ENCODE measurements at regions not wholly inside any gene's neighbourhood (a gene's known extent, or its start where the extent isn't known, plus 50 kb on each side); places are given as distances from the start of the nearest gene placed in this dataset.

DNA sequence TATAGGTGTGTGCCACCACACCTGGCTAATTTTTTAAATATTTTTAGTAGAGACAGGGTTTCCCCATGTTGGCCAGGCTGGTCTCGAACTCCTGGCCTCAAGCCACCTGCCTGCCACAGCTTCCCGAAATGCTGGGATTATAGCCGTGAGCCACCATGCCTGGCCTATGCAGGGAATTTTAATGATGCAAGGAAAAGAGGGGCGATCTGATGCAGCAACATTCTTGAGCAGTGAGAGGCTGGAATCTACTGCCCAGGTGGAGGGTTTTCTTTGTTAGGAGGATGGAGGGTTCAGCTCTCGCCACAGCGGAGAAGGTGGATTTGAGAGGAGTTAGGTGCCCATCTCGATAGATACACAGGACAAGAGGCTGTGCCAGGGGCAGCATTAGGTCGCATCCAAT, 332.3 kb downstream of the GATA3 start:
- Histone ChIP-seq H3K36me3 (replicated peaks; ENCODE audit: insufficient read depth, low read depth) (no peaks in the 10 kb centered on the region), H3K4me2 (no peak overlapping the region), H3K4me1 (ENCODE audit: insufficient read depth) (no peaks in the 10 kb centered on the region), H2AFZ (no peak overlapping the region), H4K20me1 (ENCODE audit: insufficient read depth, poor library complexity, severe bottlenecking) (no peaks in the 10 kb centered on the region), H3K9me3 (ENCODE audit: low read depth) (no peaks in the 10 kb centered on the region), H3K4me3 (no peak overlapping the region), H3K79me2 (no peaks in the 10 kb centered on the region), H3K9me2 (replicated peaks; ENCODE audit: insufficient read depth) (no peaks in the 10 kb centered on the region), H3K27ac (no peak overlapping the region), H3K27me3 (no peaks in the 10 kb centered on the region)
- no peak for DNase-seq (ENCODE audit: low spot score)
- 92% methylated on average over 8 of the region's 8 CpGs for WGBS (ENCODE audit: low lambda C conversion rate, missing lambda C conversion rate)
- TF ChIP-seq, protein P1, sequence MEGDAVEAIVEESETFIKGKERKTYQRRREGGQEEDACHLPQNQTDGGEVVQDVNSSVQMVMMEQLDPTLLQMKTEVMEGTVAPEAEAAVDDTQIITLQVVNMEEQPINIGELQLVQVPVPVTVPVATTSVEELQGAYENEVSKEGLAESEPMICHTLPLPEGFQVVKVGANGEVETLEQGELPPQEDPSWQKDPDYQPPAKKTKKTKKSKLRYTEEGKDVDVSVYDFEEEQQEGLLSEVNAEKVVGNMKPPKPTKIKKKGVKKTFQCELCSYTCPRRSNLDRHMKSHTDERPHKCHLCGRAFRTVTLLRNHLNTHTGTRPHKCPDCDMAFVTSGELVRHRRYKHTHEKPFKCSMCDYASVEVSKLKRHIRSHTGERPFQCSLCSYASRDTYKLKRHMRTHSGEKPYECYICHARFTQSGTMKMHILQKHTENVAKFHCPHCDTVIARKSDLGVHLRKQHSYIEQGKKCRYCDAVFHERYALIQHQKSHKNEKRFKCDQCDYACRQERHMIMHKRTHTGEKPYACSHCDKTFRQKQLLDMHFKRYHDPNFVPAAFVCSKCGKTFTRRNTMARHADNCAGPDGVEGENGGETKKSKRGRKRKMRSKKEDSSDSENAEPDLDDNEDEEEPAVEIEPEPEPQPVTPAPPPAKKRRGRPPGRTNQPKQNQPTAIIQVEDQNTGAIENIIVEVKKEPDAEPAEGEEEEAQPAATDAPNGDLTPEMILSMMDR (IDR thresholded peaks at IDR 0.05; ENCODE audit: poor library complexity): no peak
- TF ChIP-seq EZH2phosphoT487 (IDR thresholded peaks at IDR 0.05; ENCODE audit: low read depth, severe bottlenecking, unreplicated experiment) (no peak), EZH2 (IDR thresholded peaks at IDR 0.05; ENCODE audit: borderline replicate concordance) (no peak)

DNA sequence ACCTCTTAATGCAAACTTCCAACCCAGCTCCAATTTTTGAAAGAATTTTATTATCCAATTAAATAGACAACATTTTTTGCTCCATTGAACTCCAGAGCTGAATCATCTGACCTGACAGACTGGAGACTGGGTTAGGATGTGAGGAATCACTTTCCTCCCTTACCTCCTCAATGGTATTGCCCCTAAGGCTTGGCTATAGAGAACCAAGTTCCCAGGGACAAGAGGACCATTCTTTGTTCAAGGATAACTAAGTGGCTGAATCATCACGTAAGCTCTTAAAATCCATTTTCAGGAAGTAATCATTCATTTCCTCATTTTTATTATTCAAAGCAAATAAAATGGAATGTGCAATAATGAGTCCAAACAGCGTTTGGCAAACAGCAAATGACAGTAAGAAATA, 335.1 kb downstream of the GATA3 start:
- Histone ChIP-seq H3K9me3 (ENCODE audit: low read depth) (no peaks in the 10 kb centered on the region), H3K4me3 (no peak overlapping the region), H3K27me3 (no peaks in the 10 kb centered on the region), H3K36me3 (replicated peaks; ENCODE audit: insufficient read depth, low read depth) (no peaks in the 10 kb centered on the region), H2AFZ (no peak overlapping the region), H3K79me2 (no peaks in the 10 kb centered on the region), H3K4me1 (ENCODE audit: insufficient read depth) (no peaks in the 10 kb centered on the region), H3K9me2 (replicated peaks; ENCODE audit: insufficient read depth) (no peaks in the 10 kb centered on the region), H3K27ac (no peak overlapping the region), H3K4me2 (no peak overlapping the region), H4K20me1 (ENCODE audit: insufficient read depth, poor library complexity, severe bottlenecking) (no peaks in the 10 kb centered on the region)
- TF ChIP-seq, protein P1 (IDR thresholded peaks at IDR 0.05; ENCODE audit: poor library complexity): no peak
- TF ChIP-seq EZH2phosphoT487 (IDR thresholded peaks at IDR 0.05; ENCODE audit: low read depth, severe bottlenecking, unreplicated experiment) (no peak), EZH2 (IDR thresholded peaks at IDR 0.05; ENCODE audit: borderline replicate concordance) (no peak)
- WGBS (ENCODE audit: low lambda C conversion rate, missing lambda C conversion rate): 65% methylated on average over 2 of the region's 2 CpGs
- DNase-seq (ENCODE audit: low spot score): no peak

DNA sequence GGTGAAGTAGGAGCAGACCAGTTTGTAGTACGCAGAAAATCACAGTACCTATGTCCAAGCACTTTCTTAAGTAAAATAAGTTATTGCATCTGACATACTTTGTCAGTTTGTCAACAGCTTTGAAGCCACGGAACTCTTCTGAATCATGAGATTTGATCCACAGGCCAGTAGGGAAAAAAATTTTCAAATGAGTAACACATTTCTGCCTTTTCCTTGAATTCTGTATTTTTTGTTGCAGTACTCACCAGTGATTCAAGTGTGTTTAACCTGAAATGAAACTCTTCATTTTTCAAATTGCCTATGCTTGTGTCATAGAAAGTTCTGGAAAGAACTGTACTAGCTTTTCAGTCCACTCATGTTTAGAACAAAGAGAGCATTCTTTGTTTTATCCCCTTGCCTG, 337.7 kb downstream of the GATA3 start:
- no peak overlapping the region for H3K27ac ChIP-seq
- H4K20me1 ChIP-seq (ENCODE audit: insufficient read depth, poor library complexity, severe bottlenecking): no peaks in the 10 kb centered on the region
- no peak overlapping the region for H3K4me2 ChIP-seq
- no peaks in the 10 kb centered on the region for H3K4me1 ChIP-seq (ENCODE audit: insufficient read depth)
- no peak overlapping the region for H2AFZ ChIP-seq
- no peaks in the 10 kb centered on the region for H3K9me2 ChIP-seq (replicated peaks; ENCODE audit: insufficient read depth)
- no peaks in the 10 kb centered on the region for H3K27me3 ChIP-seq
- 76% methylated on average over 2 of the region's 2 CpGs for WGBS (ENCODE audit: low lambda C conversion rate, missing lambda C conversion rate)
- no peaks in the 10 kb centered on the region for H3K36me3 ChIP-seq (replicated peaks; ENCODE audit: insufficient read depth, low read depth)
- no peak overlapping the region for H3K4me3 ChIP-seq
- TF ChIP-seq EZH2 (IDR thresholded peaks at IDR 0.05; ENCODE audit: borderline replicate concordance): no peak
- TF ChIP-seq, protein P1 (IDR thresholded peaks at IDR 0.05; ENCODE audit: poor library complexity): no peak
- no peak for TF ChIP-seq EZH2phosphoT487 (IDR thresholded peaks at IDR 0.05; ENCODE audit: low read depth, severe bottlenecking, unreplicated experiment)
- no peaks in the 10 kb centered on the region for H3K79me2 ChIP-seq
- no peak for DNase-seq (ENCODE audit: low spot score)
- no peaks in the 10 kb centered on the region for H3K9me3 ChIP-seq (ENCODE audit: low read depth)

GRCh38 chr10:8393531-8393930, 339.0 kb downstream of the GATA3 start:
- no peak overlapping the region for H2AFZ ChIP-seq
- no peaks in the 10 kb centered on the region for H3K9me2 ChIP-seq (replicated peaks; ENCODE audit: insufficient read depth)
- TF ChIP-seq EZH2phosphoT487 (IDR thresholded peaks at IDR 0.05; ENCODE audit: low read depth, severe bottlenecking, unreplicated experiment) (no peak), EZH2 (IDR thresholded peaks at IDR 0.05; ENCODE audit: borderline replicate concordance) (no peak)
- TF ChIP-seq, protein P1 (IDR thresholded peaks at IDR 0.05; ENCODE audit: poor library complexity): no peak
- no peaks in the 10 kb centered on the region for H3K4me1 ChIP-seq (ENCODE audit: insufficient read depth)
- H3K27ac ChIP-seq: no peak overlapping the region
- 92% methylated on average over 2 of the region's 2 CpGs for WGBS (ENCODE audit: low lambda C conversion rate, missing lambda C conversion rate)
- no peaks in the 10 kb centered on the region for H3K9me3 ChIP-seq (ENCODE audit: low read depth)
- H3K4me3 ChIP-seq: no peak overlapping the region
- no peaks in the 10 kb centered on the region for H4K20me1 ChIP-seq (ENCODE audit: insufficient read depth, poor library complexity, severe bottlenecking)
- H3K36me3 ChIP-seq (replicated peaks; ENCODE audit: insufficient read depth, low read depth): no peaks in the 10 kb centered on the region
- DNase-seq (ENCODE audit: low spot score): no peak
- H3K79me2 ChIP-seq: no peaks in the 10 kb centered on the region
- no peak overlapping the region for H3K4me2 ChIP-seq
- no peaks in the 10 kb centered on the region for H3K27me3 ChIP-seq
